Upper lobe of left lung (tissue), 6 donors: ENCODE measurements at regions not wholly inside any gene's neighbourhood (a gene's known extent, or its start where the extent isn't known, plus 50 kb on each side); places are given as distances from the start of the nearest gene placed in this dataset.

Experiments
- ATAC-seq, 2 donors: fragments of 200-7000 bp; cut with Tn5 transposase; one replicate each; pipeline ENCODE4 v1.9.1; 2022; ENCODE audit warnings: mild to moderate bottlenecking in 2 of 2, moderate library complexity in 2 of 2; ENCODE audit not compliant: low FRiP score in 2 of 2
- DNase-seq, 2 donors: peaks; one replicate each; pipeline ENCODE4 v3.0.0-alpha.2; 2019 to 2020
- H3K27ac ChIP-seq, 4 donors: fragments of 200-600 bp; sonication (generic); one replicate each; pipeline ENCODE4 v1.5.1; 2016 to 2019
- H3K27me3 ChIP-seq, 4 donors: fragments of 200-600 bp; sonication (generic); one replicate each; pipeline ENCODE4 v1.5.1; 2017 to 2019
- H3K36me3 ChIP-seq, 4 donors: fragments of 200-600 bp; sonication (generic); one replicate each; pipeline ENCODE4 v1.5.1; 2016 to 2019
- H3K4me1 ChIP-seq, 4 donors: fragments of 200-600 bp; sonication (generic); one replicate each; pipeline ENCODE4 v1.5.1; 2018 to 2019
- H3K4me3 ChIP-seq, 4 donors: fragments of 200-600 bp; sonication (generic); one replicate each; pipeline ENCODE4 v1.5.1; 2017 to 2019; ENCODE audit warnings: mild to moderate bottlenecking in 2 of 4, moderate library complexity in 1 of 4
- H3K9me3 ChIP-seq, 4 donors: fragments of 200-600 bp; sonication (generic); one replicate each; pipeline ENCODE4 v1.5.1; 2018 to 2019
- CTCF ChIP-seq, 6 experiments: fragments of 450-650 bp in 4 of 6; fragments of 200-600 bp in 2 of 6; sonication (generic) in 2 of 6; IDR thresholded peaks; one replicate each; pipeline ENCODE4 v1.5.1; 2016 to 2019; ENCODE audit warnings: antibody characterized with exemption in 6 of 6
- EP300 ChIP-seq, 4 donors: sonication (generic); formaldehyde crosslinking; IDR thresholded peaks; one replicate each; pipeline ENCODE4 v1.5.1; 2017; ENCODE audit warnings: antibody characterized with exemption in 4 of 4, control low read depth in 2 of 4
- POLR2A ChIP-seq, 4 donors: fragments of 450-650 bp; IDR thresholded peaks; one replicate each; pipeline ENCODE4 v1.5.1; 2016 to 2017; ENCODE audit warnings: antibody characterized with exemption in 4 of 4, mild to moderate bottlenecking in 2 of 4
- POLR2AphosphoS5 ChIP-seq, 2 donors: sonication (generic); formaldehyde crosslinking; IDR thresholded peaks; one replicate each; pipeline ENCODE4 v1.5.1; 2017; ENCODE audit warnings: antibody characterized with exemption in 2 of 2
- WGBS, 2 donors: methylation state at CpG; one replicate each; pipeline ENCODE4 v1.1.5; 2017 to 2018; 5-methylcytosine and 5-hydroxymethylcytosine counted together
- donor health status: DM: no; HTN: no; CAD: no; lungs with moderate emphysema.
- donor health status: DM: no; HTN: yes; CAD: no; lungs with severe emphysema.

DNA sequence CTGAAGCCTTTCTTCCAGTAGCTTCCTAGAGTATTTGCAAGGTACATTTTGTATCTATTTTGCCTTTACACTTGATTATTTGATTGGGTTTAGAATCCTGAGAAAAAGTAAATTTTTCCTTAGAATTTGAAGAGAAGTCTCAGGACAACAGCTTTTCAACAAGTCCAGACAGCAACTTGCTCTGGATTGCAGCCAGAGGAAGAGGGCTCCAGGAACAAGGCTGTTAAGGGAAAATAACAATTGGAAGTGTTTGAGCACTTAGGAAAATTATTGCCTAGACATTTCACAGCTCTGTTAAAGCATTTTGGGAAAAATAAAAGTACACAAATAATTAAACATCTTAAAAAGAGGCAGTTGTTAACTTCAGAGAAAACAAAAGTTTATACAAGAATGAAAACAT lies 58.3 kb upstream of the RAPGEF4 start:
- no peak for ATAC-seq
- Histone ChIP-seq H3K9me3 (no peaks in the 10 kb centered on the region), H3K36me3 (no peaks in the 10 kb centered on the region), H3K27ac (no peak overlapping the region), H3K4me3 (no peak overlapping the region), H3K4me1 (peaks cover 0 to 5% (median 0%) of the 10 kb centered on the region in 4 donors), H3K27me3 (no peaks in the 10 kb centered on the region)
- TF ChIP-seq POLR2AphosphoS5 (IDR thresholded peaks at IDR 0.05): no peak
- no peak for TF ChIP-seq EP300 (IDR thresholded peaks at IDR 0.05)
- TF ChIP-seq POLR2A (IDR thresholded peaks at IDR 0.05): no peak
- TF ChIP-seq CTCF (IDR thresholded peaks at IDR 0.05): no peak
- DNase-seq: no peak

DNA sequence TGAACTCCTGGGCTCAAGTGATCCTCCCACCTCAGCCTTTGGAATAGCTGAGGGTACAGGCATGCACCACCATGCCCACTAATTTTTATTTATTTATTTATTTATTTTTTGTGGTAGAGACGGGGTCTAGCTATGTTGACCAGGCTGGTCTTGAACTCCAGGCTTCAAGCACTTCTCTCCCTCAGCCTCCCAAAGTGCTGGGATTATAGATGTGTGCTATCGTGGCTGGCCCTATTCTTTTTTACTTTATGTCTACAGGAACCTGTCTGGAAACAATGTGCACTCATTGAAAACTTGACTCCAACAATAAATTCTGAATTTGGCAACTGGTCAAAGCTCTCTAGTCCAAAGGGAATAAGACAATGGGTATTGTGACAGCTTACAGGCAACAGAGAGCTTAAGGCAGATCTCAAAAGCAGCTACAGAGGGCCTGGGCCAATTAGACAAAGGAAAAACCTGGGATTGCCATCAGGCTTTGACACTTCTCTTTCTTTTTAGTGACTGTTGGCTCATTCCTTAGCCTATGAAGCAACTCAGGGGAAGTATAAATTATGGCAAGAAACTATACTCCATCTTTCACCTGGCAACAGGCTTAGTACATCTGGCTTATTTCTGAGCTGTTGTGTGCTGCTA lies 55.1 kb upstream of the RAPGEF4 start:
- H3K4me1 ChIP-seq: no peaks in the 10 kb centered on the region
- no peaks in the 10 kb centered on the region for H3K27me3 ChIP-seq
- no peaks in the 10 kb centered on the region for H3K9me3 ChIP-seq
- no peak overlapping the region for H3K4me3 ChIP-seq
- WGBS, 2 donors: 56 to 68% methylated on average over 2 of the region's 2 CpGs
- DNase-seq (no peak), ATAC-seq (no peak)
- no peak overlapping the region for H3K27ac ChIP-seq
- no peak for TF ChIP-seq EP300 (IDR thresholded peaks at IDR 0.05)
- no peaks in the 10 kb centered on the region for H3K36me3 ChIP-seq

GRCh38 chr2:172685467-172685866 lies 50.2 kb upstream of the RAPGEF4 start:
- no peak overlapping the region for H3K4me3 ChIP-seq
- 94 to 96% methylated on average over 4 of the region's 4 CpGs for WGBS, 2 donors

More at GRCh38 chr2:172685467-172685866, 50.2 kb upstream of the RAPGEF4 start:
- no peak overlapping the region for H3K27ac ChIP-seq
- no peaks in the 10 kb centered on the region for H3K36me3 ChIP-seq
- TF ChIP-seq CTCF (IDR thresholded peaks at IDR 0.05) (no peak), EP300 (IDR thresholded peaks at IDR 0.05) (no peak), POLR2A (IDR thresholded peaks at IDR 0.05) (no peak), POLR2AphosphoS5 (IDR thresholded peaks at IDR 0.05) (no peak)
- H3K4me1 ChIP-seq: no peaks in the 10 kb centered on the region
- no peaks in the 10 kb centered on the region for H3K9me3 ChIP-seq
- no peak for ATAC-seq
- H3K27me3 ChIP-seq: no peaks in the 10 kb centered on the region
- DNase-seq: no peak
